ENCODE measurements at regions not wholly inside any gene's neighbourhood (a gene's known extent, or its start where the extent isn't known, plus 50 kb on each side); places are given as distances from the start of the nearest gene placed in this dataset.

DNA sequence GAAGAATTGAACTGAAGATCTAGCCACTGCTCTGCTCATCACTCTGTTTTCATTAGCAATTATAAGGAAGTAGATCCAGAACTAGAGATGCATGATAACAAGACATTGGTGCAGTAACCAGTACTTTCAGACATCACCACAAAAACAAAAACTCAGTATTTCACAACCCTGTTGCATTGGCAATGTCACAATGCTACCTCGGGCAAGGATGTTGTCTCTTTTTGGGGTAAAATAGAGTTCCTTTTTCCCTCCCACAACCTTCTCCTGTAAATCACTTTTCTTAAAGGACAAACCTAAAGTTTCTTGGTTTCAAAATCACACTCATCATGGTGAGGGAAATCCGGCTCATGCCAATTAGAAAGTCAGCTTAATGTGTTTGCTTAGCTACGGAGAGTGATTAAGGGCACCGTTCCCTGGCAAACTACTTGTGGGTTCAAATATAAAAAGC is 420.1 kb upstream of the MEF2C start:
- TF ChIP-seq, protein P1, sequence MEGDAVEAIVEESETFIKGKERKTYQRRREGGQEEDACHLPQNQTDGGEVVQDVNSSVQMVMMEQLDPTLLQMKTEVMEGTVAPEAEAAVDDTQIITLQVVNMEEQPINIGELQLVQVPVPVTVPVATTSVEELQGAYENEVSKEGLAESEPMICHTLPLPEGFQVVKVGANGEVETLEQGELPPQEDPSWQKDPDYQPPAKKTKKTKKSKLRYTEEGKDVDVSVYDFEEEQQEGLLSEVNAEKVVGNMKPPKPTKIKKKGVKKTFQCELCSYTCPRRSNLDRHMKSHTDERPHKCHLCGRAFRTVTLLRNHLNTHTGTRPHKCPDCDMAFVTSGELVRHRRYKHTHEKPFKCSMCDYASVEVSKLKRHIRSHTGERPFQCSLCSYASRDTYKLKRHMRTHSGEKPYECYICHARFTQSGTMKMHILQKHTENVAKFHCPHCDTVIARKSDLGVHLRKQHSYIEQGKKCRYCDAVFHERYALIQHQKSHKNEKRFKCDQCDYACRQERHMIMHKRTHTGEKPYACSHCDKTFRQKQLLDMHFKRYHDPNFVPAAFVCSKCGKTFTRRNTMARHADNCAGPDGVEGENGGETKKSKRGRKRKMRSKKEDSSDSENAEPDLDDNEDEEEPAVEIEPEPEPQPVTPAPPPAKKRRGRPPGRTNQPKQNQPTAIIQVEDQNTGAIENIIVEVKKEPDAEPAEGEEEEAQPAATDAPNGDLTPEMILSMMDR (IDR thresholded peaks at IDR 0.05) = no peak
- no peak for TF ChIP-seq POLR2AphosphoS5 (IDR thresholded peaks at IDR 0.05)
- no peak for TF ChIP-seq POLR2A (IDR thresholded peaks at IDR 0.05)
